ENCODE measurements at regions not wholly inside any gene's neighbourhood (a gene's known extent, or its start where the extent isn't known, plus 50 kb on each side); places are given as distances from the start of the nearest gene placed in this dataset.

GRCh38 chr16:26770547-26770946 is 296.2 kb upstream of the C16orf82 start:
- Histone ChIP-seq H3K27me3 (ENCODE audit: control insufficient read depth, insufficient read depth, low read length) (no peaks in the 10 kb centered on the region), H3K36me3 (ENCODE audit: control insufficient read depth, insufficient read depth, low read length) (no peaks in the 10 kb centered on the region), H3K4me1 (ENCODE audit: control insufficient read depth, insufficient read depth, low read length, poor library complexity, severe bottlenecking) (no peaks in the 10 kb centered on the region), H3K9me3 (ENCODE audit: control insufficient read depth in 2 of 2, low read length in 2 of 2) (no peaks in the 10 kb centered on the region), H3K27ac (ENCODE audit: insufficient read depth, low read length, poor library complexity, severe bottlenecking) (no peak overlapping the region), H3K4me3 (ENCODE audit: low read depth, low read length) (no peak overlapping the region)
- H3K36me3 Mint-ChIP-seq: no peaks in the 10 kb centered on the region
- H3K27ac Mint-ChIP-seq: no peak overlapping the region
- DNase-seq: no peak
- H3K27me3 Mint-ChIP-seq: peaks cover 18% of the 10 kb centered on the region
- H3K9me3 Mint-ChIP-seq: peaks cover 0 to 7% (median 0%) of the 10 kb centered on the region in 7 donors
- ATAC-seq (ENCODE audit: low read depth in 2 of 2): no peak
- H3K4me1 Mint-ChIP-seq: no peaks in the 10 kb centered on the region
- no peak overlapping the region for H3K4me3 Mint-ChIP-seq

- DNase-seq: no peak
- Histone ChIP-seq H3K27me3 (ENCODE audit: control insufficient read depth, insufficient read depth, low read length) (peaks cover 4% of the 10 kb centered on the region), H3K9me3 (ENCODE audit: control insufficient read depth in 2 of 2, low read length in 2 of 2) (no peaks in the 10 kb centered on the region), H3K4me3 (ENCODE audit: low read depth, low read length) (no peak overlapping the region), H3K36me3 (ENCODE audit: control insufficient read depth, insufficient read depth, low read length) (no peaks in the 10 kb centered on the region), H3K4me1 (ENCODE audit: control insufficient read depth, insufficient read depth, low read length, poor library complexity, severe bottlenecking) (no peaks in the 10 kb centered on the region), H3K27ac (ENCODE audit: insufficient read depth, low read length, poor library complexity, severe bottlenecking) (no peak overlapping the region)
- H3K4me3 Mint-ChIP-seq: no peak overlapping the region
- H3K36me3 Mint-ChIP-seq: no peaks in the 10 kb centered on the region
- H3K9me3 Mint-ChIP-seq: peaks cover 0 to 9% (median 0%) of the 10 kb centered on the region in 7 donors
- H3K27me3 Mint-ChIP-seq: peaks cover 12% of the 10 kb centered on the region
- ATAC-seq (ENCODE audit: low read depth in 2 of 2): no peak
- no peaks in the 10 kb centered on the region for H3K4me1 Mint-ChIP-seq
- no peak overlapping the region for H3K27ac Mint-ChIP-seq
Measured at GRCh38 chr16:26772503-26772902, 294.2 kb upstream of the C16orf82 start.

- Histone ChIP-seq H3K9me3 (ENCODE audit: control insufficient read depth in 2 of 2, low read length in 2 of 2) (no peaks in the 10 kb centered on the region), H3K27me3 (ENCODE audit: control insufficient read depth, insufficient read depth, low read length) (peaks cover 4% of the 10 kb centered on the region), H3K4me3 (ENCODE audit: low read depth, low read length) (no peak overlapping the region), H3K36me3 (ENCODE audit: control insufficient read depth, insufficient read depth, low read length) (no peaks in the 10 kb centered on the region), H3K27ac (ENCODE audit: insufficient read depth, low read length, poor library complexity, severe bottlenecking) (no peak overlapping the region), H3K4me1 (ENCODE audit: control insufficient read depth, insufficient read depth, low read length, poor library complexity, severe bottlenecking) (no peaks in the 10 kb centered on the region)
- Mint-ChIP-seq H3K36me3 (no peaks in the 10 kb centered on the region), H3K4me3 (no peak overlapping the region), H3K27ac (no peak overlapping the region), H3K4me1 (no peaks in the 10 kb centered on the region), H3K9me3 (peaks cover 0 to 9% (median 2%) of the 10 kb centered on the region in 7 donors), H3K27me3 (peaks cover 6% of the 10 kb centered on the region)
- DNase-seq: no peak
- ATAC-seq (ENCODE audit: low read depth in 2 of 2): no peak
Measured at GRCh38 chr16:26777821-26778220, 288.9 kb upstream of the C16orf82 start.

GRCh38 chr16:26787924-26788323 is 278.8 kb upstream of the C16orf82 start:
- Histone ChIP-seq H3K27me3 (ENCODE audit: control insufficient read depth, insufficient read depth, low read length) (peaks cover 4% of the 10 kb centered on the region), H3K27ac (ENCODE audit: insufficient read depth, low read length, poor library complexity, severe bottlenecking) (no peak overlapping the region), H3K36me3 (ENCODE audit: control insufficient read depth, insufficient read depth, low read length) (no peaks in the 10 kb centered on the region), H3K9me3 (ENCODE audit: control insufficient read depth in 2 of 2, low read length in 2 of 2) (no peaks in the 10 kb centered on the region), H3K4me1 (ENCODE audit: control insufficient read depth, insufficient read depth, low read length, poor library complexity, severe bottlenecking) (no peaks in the 10 kb centered on the region), H3K4me3 (ENCODE audit: low read depth, low read length) (no peak overlapping the region)
- peaks cover 0 to under 1% (median 0%) of the 10 kb centered on the region in 7 donors for H3K9me3 Mint-ChIP-seq
- no peak for ATAC-seq (ENCODE audit: low read depth in 2 of 2)
- no peak overlapping the region for H3K27ac Mint-ChIP-seq
- H3K36me3 Mint-ChIP-seq: no peaks in the 10 kb centered on the region
- H3K27me3 Mint-ChIP-seq: peaks cover 9% of the 10 kb centered on the region
- no peaks in the 10 kb centered on the region for H3K4me1 Mint-ChIP-seq
- no peak overlapping the region for H3K4me3 Mint-ChIP-seq
- peak in 1 of 3 donors; percentile 5 for DNase-seq

- H3K27me3 Mint-ChIP-seq: peaks cover 13% of the 10 kb centered on the region
- Histone ChIP-seq H3K36me3 (ENCODE audit: control insufficient read depth, insufficient read depth, low read length) (no peaks in the 10 kb centered on the region), H3K27me3 (ENCODE audit: control insufficient read depth, insufficient read depth, low read length) (peaks cover 4% of the 10 kb centered on the region), H3K9me3 (ENCODE audit: control insufficient read depth in 2 of 2, low read length in 2 of 2) (no peaks in the 10 kb centered on the region), H3K4me3 (ENCODE audit: low read depth, low read length) (no peak overlapping the region), H3K4me1 (ENCODE audit: control insufficient read depth, insufficient read depth, low read length, poor library complexity, severe bottlenecking) (no peaks in the 10 kb centered on the region), H3K27ac (ENCODE audit: insufficient read depth, low read length, poor library complexity, severe bottlenecking) (no peak overlapping the region)
- no peaks in the 10 kb centered on the region for H3K36me3 Mint-ChIP-seq
- ATAC-seq (ENCODE audit: low read depth in 2 of 2) (no peak), DNase-seq (no peak)
- H3K4me3 Mint-ChIP-seq: no peak overlapping the region
- peaks cover 0 to 7% (median 2%) of the 10 kb centered on the region in 4 donors for H3K4me1 Mint-ChIP-seq
- no peaks in the 10 kb centered on the region for H3K9me3 Mint-ChIP-seq
- no peak overlapping the region for H3K27ac Mint-ChIP-seq
Measured at GRCh38 chr16:26791169-26791568, 275.6 kb upstream of the C16orf82 start.

- Mint-ChIP-seq H3K4me1 (peaks cover 0 to 7% (median 2%) of the 10 kb centered on the region in 4 donors), H3K27me3 (peaks cover 13% of the 10 kb centered on the region), H3K36me3 (no peaks in the 10 kb centered on the region), H3K27ac (no peak overlapping the region), H3K4me3 (no peak overlapping the region), H3K9me3 (peaks cover 0 to 2% (median 0%) of the 10 kb centered on the region in 7 donors)
- Histone ChIP-seq H3K4me1 (ENCODE audit: control insufficient read depth, insufficient read depth, low read length, poor library complexity, severe bottlenecking) (no peaks in the 10 kb centered on the region), H3K27ac (ENCODE audit: insufficient read depth, low read length, poor library complexity, severe bottlenecking) (no peak overlapping the region), H3K9me3 (ENCODE audit: control insufficient read depth in 2 of 2, low read length in 2 of 2) (no peaks in the 10 kb centered on the region), H3K27me3 (ENCODE audit: control insufficient read depth, insufficient read depth, low read length) (no peaks in the 10 kb centered on the region), H3K4me3 (ENCODE audit: low read depth, low read length) (no peak overlapping the region), H3K36me3 (ENCODE audit: control insufficient read depth, insufficient read depth, low read length) (no peaks in the 10 kb centered on the region)
- ATAC-seq (ENCODE audit: low read depth in 2 of 2) (no peak), DNase-seq (peak in 1 of 3 donors; percentile 53)
Measured at GRCh38 chr16:26795184-26795583, 271.5 kb upstream of the C16orf82 start.

GRCh38 chr16:26801628-26802027 is 265.1 kb upstream of the C16orf82 start:
- no peak overlapping the region for H3K4me3 Mint-ChIP-seq
- peaks cover 6% of the 10 kb centered on the region for H3K27me3 Mint-ChIP-seq
- Histone ChIP-seq H3K27me3 (ENCODE audit: control insufficient read depth, insufficient read depth, low read length) (no peaks in the 10 kb centered on the region), H3K36me3 (ENCODE audit: control insufficient read depth, insufficient read depth, low read length) (no peaks in the 10 kb centered on the region), H3K27ac (ENCODE audit: insufficient read depth, low read length, poor library complexity, severe bottlenecking) (no peak overlapping the region), H3K4me3 (ENCODE audit: low read depth, low read length) (no peak overlapping the region), H3K9me3 (ENCODE audit: control insufficient read depth in 2 of 2, low read length in 2 of 2) (no peaks in the 10 kb centered on the region), H3K4me1 (ENCODE audit: control insufficient read depth, insufficient read depth, low read length, poor library complexity, severe bottlenecking) (no peaks in the 10 kb centered on the region)
- no peak overlapping the region for H3K27ac Mint-ChIP-seq
- H3K36me3 Mint-ChIP-seq: no peaks in the 10 kb centered on the region
- ATAC-seq (ENCODE audit: low read depth in 2 of 2) (no peak), DNase-seq (no peak)
- H3K4me1 Mint-ChIP-seq: no peaks in the 10 kb centered on the region
- peaks cover 0 to 5% (median 0%) of the 10 kb centered on the region in 7 donors for H3K9me3 Mint-ChIP-seq

- H3K27ac ChIP-seq (ENCODE audit: insufficient read depth, low read length, poor library complexity, severe bottlenecking): no peak overlapping the region
- DNase-seq (no peak), ATAC-seq (ENCODE audit: low read depth in 2 of 2) (no peak)
- Mint-ChIP-seq H3K27ac (no peak overlapping the region), H3K27me3 (peaks cover 6% of the 10 kb centered on the region), H3K4me1 (no peaks in the 10 kb centered on the region), H3K9me3 (peaks cover 0 to 5% (median 0%) of the 10 kb centered on the region in 7 donors), H3K36me3 (no peaks in the 10 kb centered on the region), H3K4me3 (no peak overlapping the region)
- no peak overlapping the region for H3K4me3 ChIP-seq (ENCODE audit: low read depth, low read length)
- no peaks in the 10 kb centered on the region for H3K27me3 ChIP-seq (ENCODE audit: control insufficient read depth, insufficient read depth, low read length)
- H3K36me3 ChIP-seq (ENCODE audit: control insufficient read depth, insufficient read depth, low read length): no peaks in the 10 kb centered on the region
- H3K4me1 ChIP-seq (ENCODE audit: control insufficient read depth, insufficient read depth, low read length, poor library complexity, severe bottlenecking): no peaks in the 10 kb centered on the region
- H3K9me3 ChIP-seq (ENCODE audit: control insufficient read depth in 2 of 2, low read length in 2 of 2): no peaks in the 10 kb centered on the region
Measured at GRCh38 chr16:26802440-26802839, 264.3 kb upstream of the C16orf82 start.
